AG10803 (cell line): ENCODE measurements at regions not wholly inside any gene's neighbourhood (a gene's known extent, or its start where the extent isn't known, plus 50 kb on each side); places are given as distances from the start of the nearest gene placed in this dataset.
"Not testable (repeated sequence)": the region's sequence is repeated elsewhere in the genome, so short reads cannot be mapped to it uniquely, and the experiment has no call there.

Experiments
- DNase-seq: peaks from one replicate; pipeline ENCODE4 v3.0.0; 2010; ENCODE audit warnings: low read depth
- H3K4me3 ChIP-seq: 2 replicates; pipeline ENCODE4 v1.5.1; 2011; ENCODE audit warnings: mild to moderate bottlenecking, low read length, control low read depth
- CTCF ChIP-seq: conservative IDR thresholded peaks from 2 replicates; pipeline ENCODE4 v1.5.1; 2011; ENCODE audit warnings: mild to moderate bottlenecking, low read length, control low read depth, inconsistent platforms

GRCh38 chr21:18026359-18026758 is 207.2 kb upstream of the C21orf91 start:
- no peak overlapping the region for H3K4me3 ChIP-seq
- no peak for TF ChIP-seq CTCF
- DNase-seq, result no peak

GRCh38 chr21:18023711-18024110 is 204.6 kb upstream of the C21orf91 start:
- no peak overlapping the region for H3K4me3 ChIP-seq
- no peak for DNase-seq
- TF ChIP-seq CTCF, result no peak

- no peak for DNase-seq
- TF ChIP-seq CTCF, result no peak
- H3K4me3 ChIP-seq, result no peak overlapping the region
Measured at GRCh38 chr21:18023157-18023556, 204.0 kb upstream of the C21orf91 start.

- DNase-seq, result no peak
- no peak for TF ChIP-seq CTCF
- no peak overlapping the region for H3K4me3 ChIP-seq
Measured at GRCh38 chr21:18007121-18007520, 188.0 kb upstream of the C21orf91 start.

- TF ChIP-seq CTCF, result no peak
- H3K4me3 ChIP-seq, result no peak overlapping the region
- DNase-seq, result no peak
Measured at GRCh38 chr21:18006691-18007090, 187.5 kb upstream of the C21orf91 start.

- TF ChIP-seq CTCF, result no peak
- no peak for DNase-seq
- no peak overlapping the region for H3K4me3 ChIP-seq
Measured at GRCh38 chr21:18002393-18002792, 183.2 kb upstream of the C21orf91 start.

- DNase-seq, result no peak
- H3K4me3 ChIP-seq, result no peak overlapping the region
- TF ChIP-seq CTCF, result no peak
Measured at GRCh38 chr21:18000981-18001686, 182.0 kb upstream of the C21orf91 start.

- DNase-seq, H3K4me3 ChIP-seq: not testable (repeated sequence)
Measured at GRCh38 chr21:17998599-17998998, 179.4 kb upstream of the C21orf91 start.
